ENCODE measurements at regions not wholly inside any gene's neighbourhood (a gene's known extent, or its start where the extent isn't known, plus 50 kb on each side); places are given as distances from the start of the nearest gene placed in this dataset.

DNA sequence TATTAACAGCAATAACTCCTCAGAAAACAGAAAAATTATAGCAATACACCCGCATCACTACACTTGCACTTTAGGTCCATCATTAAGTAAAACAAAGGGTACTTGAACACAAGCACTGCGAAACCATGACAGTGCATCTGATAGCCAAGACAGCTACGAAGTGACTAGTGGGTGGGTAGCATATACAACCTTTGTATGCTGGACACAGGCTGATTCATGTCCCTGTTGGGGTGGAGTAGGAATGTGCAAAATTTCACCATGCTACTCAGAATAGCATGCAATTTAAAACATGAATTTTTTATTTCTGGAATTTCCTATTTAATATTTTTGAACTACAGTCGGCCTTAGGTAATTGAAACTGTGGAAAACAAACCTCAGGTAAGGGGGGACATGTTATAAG, 2414.1 kb downstream of the TP53TG3F start (continued):
- TF ChIP-seq, protein P1, sequence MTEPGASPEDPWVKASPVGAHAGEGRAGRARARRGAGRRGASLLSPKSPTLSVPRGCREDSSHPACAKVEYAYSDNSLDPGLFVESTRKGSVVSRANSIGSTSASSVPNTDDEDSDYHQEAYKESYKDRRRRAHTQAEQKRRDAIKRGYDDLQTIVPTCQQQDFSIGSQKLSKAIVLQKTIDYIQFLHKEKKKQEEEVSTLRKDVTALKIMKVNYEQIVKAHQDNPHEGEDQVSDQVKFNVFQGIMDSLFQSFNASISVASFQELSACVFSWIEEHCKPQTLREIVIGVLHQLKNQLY (CRISPR knock-in tag; IDR thresholded peaks at IDR 0.05): no peak
- no peak for TF ChIP-seq ZBTB21 (CRISPR knock-in tag; IDR thresholded peaks at IDR 0.05; ENCODE audit: borderline replicate concordance)
- TF ChIP-seq JAZF1 (CRISPR knock-in tag; IDR thresholded peaks at IDR 0.05): no peak
- TF ChIP-seq ZNF219 (CRISPR knock-in tag; IDR thresholded peaks at IDR 0.05; ENCODE audit: borderline replicate concordance): no peak
- TF ChIP-seq MYBL2 (CRISPR knock-in tag; IDR thresholded peaks at IDR 0.05): no peak
- TF ChIP-seq, protein P2, sequence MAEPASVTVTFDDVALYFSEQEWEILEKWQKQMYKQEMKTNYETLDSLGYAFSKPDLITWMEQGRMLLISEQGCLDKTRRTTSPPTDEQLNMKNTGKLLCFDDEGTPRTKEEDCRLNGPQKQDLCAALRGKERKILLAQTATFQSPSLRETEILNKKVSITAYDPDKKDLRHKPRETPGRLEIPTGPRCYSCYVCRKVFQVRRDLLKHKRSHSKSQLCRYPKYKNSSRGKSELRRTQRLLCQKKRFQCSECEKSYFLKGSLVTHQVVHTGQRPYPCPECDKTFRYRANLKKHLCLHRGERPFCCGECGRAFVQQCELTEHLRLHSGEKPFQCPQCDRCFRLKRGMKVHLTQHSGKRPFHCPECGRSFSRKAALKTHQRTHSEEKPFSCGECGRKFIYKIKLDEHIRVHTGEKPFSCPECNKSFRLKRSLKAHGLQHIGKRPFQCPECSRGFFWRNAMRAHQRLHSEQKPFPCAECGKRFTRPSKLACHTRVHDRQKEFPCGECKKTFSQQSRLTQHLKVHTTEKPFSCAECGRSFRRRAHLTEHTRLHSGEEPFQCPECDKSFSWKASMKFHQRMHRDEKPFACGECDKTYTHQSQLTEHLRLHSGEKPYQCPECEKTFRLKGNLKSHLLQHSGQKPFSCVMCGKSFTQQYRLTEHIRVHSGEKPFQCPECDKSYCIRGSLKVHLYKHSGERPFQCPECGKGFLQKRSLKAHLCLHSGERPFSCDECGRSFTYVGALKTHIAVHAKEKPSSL (CRISPR knock-in tag; conservative IDR thresholded peaks at IDR 0.05): no peak
- TF ChIP-seq ZNF317 (CRISPR knock-in tag; IDR thresholded peaks at IDR 0.05; ENCODE audit: borderline replicate concordance, low read depth): no peak
- no peak for TF ChIP-seq EMX1 (CRISPR knock-in tag; IDR thresholded peaks at IDR 0.05)
- TF ChIP-seq, protein P3, sequence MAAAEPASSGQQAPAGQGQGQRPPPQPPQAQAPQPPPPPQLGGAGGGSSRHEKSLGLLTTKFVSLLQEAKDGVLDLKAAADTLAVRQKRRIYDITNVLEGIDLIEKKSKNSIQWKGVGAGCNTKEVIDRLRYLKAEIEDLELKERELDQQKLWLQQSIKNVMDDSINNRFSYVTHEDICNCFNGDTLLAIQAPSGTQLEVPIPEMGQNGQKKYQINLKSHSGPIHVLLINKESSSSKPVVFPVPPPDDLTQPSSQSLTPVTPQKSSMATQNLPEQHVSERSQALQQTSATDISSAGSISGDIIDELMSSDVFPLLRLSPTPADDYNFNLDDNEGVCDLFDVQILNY (CRISPR knock-in tag; IDR thresholded peaks at IDR 0.05): no peak
- TF ChIP-seq, protein P4, sequence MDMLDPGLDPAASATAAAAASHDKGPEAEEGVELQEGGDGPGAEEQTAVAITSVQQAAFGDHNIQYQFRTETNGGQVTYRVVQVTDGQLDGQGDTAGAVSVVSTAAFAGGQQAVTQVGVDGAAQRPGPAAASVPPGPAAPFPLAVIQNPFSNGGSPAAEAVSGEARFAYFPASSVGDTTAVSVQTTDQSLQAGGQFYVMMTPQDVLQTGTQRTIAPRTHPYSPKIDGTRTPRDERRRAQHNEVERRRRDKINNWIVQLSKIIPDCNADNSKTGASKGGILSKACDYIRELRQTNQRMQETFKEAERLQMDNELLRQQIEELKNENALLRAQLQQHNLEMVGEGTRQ (CRISPR knock-in tag; IDR thresholded peaks at IDR 0.05): no peak

DNA sequence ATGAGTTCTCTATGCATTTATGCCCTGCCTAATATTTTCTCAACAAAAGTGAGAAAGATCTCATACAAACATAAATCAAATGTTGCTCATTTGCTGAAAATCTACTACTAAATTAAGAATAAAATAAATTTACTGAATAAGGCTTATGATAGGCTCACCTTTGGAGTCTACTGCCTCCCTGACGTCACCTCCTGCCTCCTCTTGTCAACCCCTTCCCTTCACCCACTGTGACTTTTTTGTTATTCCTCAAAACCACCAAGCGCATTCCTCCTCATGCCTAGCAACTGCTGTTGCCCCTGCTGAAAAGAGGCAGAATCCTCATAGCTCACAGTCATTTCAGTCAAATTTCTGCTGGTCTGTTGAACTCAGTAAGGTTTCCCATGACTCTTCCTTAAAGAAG, 2422.2 kb downstream of the TP53TG3F start:
- Mint-ChIP-seq H3K4me1 (no peaks in the 10 kb centered on the region), H3K9me3 (peaks cover 88% of the 10 kb centered on the region), H3K36me3 (peaks cover 86% of the 10 kb centered on the region), H3K4me3 (no peak overlapping the region), H3K27ac (no peak overlapping the region), H3K27me3 (ENCODE audit: low read depth) (peaks cover 4% of the 10 kb centered on the region; the same call in 1 of the 2 replicates)
- TF ChIP-seq ELF4 (CRISPR knock-in tag; IDR thresholded peaks at IDR 0.05; ENCODE audit: low read depth): no peak
- TF ChIP-seq EMX1 (CRISPR knock-in tag; IDR thresholded peaks at IDR 0.05): no peak
- ChIA-PET POLR2A (no interaction called here), CTCF (no interaction called here)
- no peak for DNase-seq (ENCODE audit: low spot score)
- ATAC-seq: no peak

DNA sequence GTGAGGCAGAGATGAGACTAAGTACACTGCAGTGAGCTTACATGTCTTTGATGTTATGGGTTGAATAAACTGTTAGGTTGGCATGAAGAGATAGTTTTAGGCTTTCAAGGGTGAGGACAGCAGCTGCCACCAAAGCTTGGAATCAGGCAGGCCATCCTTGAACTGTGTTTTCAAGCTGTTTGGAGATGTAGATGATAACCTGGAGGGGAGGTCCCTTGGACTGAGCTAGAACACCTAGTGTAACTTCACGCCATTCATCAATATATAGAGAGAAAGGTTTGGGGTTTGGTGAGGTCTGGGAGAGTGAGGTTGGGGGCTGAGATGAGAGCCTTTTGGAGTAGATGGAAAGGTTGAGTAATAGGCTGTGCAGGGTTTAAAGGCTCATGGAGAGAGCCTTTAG, 2447.0 kb downstream of the TP53TG3F start:
- DNase-seq (ENCODE audit: low spot score): no peak
- TF ChIP-seq, protein P5, sequence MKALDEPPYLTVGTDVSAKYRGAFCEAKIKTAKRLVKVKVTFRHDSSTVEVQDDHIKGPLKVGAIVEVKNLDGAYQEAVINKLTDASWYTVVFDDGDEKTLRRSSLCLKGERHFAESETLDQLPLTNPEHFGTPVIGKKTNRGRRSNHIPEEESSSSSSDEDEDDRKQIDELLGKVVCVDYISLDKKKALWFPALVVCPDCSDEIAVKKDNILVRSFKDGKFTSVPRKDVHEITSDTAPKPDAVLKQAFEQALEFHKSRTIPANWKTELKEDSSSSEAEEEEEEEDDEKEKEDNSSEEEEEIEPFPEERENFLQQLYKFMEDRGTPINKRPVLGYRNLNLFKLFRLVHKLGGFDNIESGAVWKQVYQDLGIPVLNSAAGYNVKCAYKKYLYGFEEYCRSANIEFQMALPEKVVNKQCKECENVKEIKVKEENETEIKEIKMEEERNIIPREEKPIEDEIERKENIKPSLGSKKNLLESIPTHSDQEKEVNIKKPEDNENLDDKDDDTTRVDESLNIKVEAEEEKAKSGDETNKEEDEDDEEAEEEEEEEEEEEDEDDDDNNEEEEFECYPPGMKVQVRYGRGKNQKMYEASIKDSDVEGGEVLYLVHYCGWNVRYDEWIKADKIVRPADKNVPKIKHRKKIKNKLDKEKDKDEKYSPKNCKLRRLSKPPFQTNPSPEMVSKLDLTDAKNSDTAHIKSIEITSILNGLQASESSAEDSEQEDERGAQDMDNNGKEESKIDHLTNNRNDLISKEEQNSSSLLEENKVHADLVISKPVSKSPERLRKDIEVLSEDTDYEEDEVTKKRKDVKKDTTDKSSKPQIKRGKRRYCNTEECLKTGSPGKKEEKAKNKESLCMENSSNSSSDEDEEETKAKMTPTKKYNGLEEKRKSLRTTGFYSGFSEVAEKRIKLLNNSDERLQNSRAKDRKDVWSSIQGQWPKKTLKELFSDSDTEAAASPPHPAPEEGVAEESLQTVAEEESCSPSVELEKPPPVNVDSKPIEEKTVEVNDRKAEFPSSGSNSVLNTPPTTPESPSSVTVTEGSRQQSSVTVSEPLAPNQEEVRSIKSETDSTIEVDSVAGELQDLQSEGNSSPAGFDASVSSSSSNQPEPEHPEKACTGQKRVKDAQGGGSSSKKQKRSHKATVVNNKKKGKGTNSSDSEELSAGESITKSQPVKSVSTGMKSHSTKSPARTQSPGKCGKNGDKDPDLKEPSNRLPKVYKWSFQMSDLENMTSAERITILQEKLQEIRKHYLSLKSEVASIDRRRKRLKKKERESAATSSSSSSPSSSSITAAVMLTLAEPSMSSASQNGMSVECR (CRISPR knock-in tag; IDR thresholded peaks at IDR 0.05; ENCODE audit: borderline replicate concordance): no peak
- TF ChIP-seq, protein P6, sequence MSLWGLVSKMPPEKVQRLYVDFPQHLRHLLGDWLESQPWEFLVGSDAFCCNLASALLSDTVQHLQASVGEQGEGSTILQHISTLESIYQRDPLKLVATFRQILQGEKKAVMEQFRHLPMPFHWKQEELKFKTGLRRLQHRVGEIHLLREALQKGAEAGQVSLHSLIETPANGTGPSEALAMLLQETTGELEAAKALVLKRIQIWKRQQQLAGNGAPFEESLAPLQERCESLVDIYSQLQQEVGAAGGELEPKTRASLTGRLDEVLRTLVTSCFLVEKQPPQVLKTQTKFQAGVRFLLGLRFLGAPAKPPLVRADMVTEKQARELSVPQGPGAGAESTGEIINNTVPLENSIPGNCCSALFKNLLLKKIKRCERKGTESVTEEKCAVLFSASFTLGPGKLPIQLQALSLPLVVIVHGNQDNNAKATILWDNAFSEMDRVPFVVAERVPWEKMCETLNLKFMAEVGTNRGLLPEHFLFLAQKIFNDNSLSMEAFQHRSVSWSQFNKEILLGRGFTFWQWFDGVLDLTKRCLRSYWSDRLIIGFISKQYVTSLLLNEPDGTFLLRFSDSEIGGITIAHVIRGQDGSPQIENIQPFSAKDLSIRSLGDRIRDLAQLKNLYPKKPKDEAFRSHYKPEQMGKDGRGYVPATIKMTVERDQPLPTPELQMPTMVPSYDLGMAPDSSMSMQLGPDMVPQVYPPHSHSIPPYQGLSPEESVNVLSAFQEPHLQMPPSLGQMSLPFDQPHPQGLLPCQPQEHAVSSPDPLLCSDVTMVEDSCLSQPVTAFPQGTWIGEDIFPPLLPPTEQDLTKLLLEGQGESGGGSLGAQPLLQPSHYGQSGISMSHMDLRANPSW (CRISPR knock-in tag; conservative IDR thresholded peaks at IDR 0.05; ENCODE audit: low read depth): no peak
- TF ChIP-seq, protein P7, sequence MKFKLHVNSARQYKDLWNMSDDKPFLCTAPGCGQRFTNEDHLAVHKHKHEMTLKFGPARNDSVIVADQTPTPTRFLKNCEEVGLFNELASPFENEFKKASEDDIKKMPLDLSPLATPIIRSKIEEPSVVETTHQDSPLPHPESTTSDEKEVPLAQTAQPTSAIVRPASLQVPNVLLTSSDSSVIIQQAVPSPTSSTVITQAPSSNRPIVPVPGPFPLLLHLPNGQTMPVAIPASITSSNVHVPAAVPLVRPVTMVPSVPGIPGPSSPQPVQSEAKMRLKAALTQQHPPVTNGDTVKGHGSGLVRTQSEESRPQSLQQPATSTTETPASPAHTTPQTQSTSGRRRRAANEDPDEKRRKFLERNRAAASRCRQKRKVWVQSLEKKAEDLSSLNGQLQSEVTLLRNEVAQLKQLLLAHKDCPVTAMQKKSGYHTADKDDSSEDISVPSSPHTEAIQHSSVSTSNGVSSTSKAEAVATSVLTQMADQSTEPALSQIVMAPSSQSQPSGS (CRISPR knock-in tag; IDR thresholded peaks at IDR 0.05; ENCODE audit: borderline replicate concordance, low read depth): no peak
- TF ChIP-seq, protein P8, sequence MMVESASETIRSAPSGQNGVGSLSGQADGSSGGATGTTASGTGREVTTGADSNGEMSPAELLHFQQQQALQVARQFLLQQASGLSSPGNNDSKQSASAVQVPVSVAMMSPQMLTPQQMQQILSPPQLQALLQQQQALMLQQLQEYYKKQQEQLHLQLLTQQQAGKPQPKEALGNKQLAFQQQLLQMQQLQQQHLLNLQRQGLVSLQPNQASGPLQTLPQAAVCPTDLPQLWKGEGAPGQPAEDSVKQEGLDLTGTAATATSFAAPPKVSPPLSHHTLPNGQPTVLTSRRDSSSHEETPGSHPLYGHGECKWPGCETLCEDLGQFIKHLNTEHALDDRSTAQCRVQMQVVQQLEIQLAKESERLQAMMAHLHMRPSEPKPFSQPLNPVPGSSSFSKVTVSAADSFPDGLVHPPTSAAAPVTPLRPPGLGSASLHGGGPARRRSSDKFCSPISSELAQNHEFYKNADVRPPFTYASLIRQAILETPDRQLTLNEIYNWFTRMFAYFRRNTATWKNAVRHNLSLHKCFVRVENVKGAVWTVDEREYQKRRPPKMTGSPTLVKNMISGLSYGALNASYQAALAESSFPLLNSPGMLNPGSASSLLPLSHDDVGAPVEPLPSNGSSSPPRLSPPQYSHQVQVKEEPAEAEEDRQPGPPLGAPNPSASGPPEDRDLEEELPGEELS (CRISPR knock-in tag; IDR thresholded peaks at IDR 0.05): no peak

More for the DNA sequence above, 2447.0 kb downstream of the TP53TG3F start:
- Mint-ChIP-seq H3K4me3 (no peak overlapping the region), H3K36me3 (peaks cover 86% of the 10 kb centered on the region), H3K27me3 (ENCODE audit: low read depth) (peaks cover 29% of the 10 kb centered on the region), H3K9me3 (peaks cover 95% of the 10 kb centered on the region), H3K27ac (no peak overlapping the region), H3K4me1 (no peaks in the 10 kb centered on the region)
- no peak for ATAC-seq
- CTCF ChIA-PET: no interaction called here
- POLR2A ChIA-PET: no interaction called here

Measured in WTC11 (cell line).